Right renal pelvis (tissue), 4 donors: ENCODE measurements at regions not wholly inside any gene's neighbourhood (a gene's known extent, or its start where the extent isn't known, plus 50 kb on each side); places are given as distances from the start of the nearest gene placed in this dataset.
"Not testable (repeated sequence)": the region's sequence is repeated elsewhere in the genome, so short reads cannot be mapped to it uniquely, and the experiment has no call there.

Experiments
- DNase-seq, 4 donors: peaks; one replicate each; pipeline ENCODE4 v3.0.0-alpha.2; 2013; ENCODE audit warnings: low read depth in 4 of 4, low spot score in 3 of 4, missing footprints in 1 of 4

DNA sequence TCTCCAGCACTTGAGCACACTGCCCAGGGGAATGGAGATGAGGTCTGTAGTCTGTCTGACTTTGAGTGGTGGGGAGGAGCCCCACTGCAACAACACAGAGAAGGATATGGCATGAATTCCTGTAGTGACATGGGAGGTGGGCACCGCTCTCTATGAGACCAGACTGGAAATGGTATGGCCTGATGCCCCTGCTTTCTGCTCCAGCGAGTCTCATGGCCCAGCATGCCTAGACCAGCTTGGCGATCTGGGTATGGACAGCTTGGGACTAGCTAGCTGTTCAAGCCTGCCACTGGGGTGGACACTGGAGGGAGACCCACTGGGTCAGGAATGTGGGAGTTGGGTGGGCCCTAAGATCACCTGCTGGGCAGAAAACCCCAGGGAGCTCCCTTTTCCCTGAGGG lies 477.8 kb upstream of the SEL1L start:
- DNase-seq = no peak

DNA sequence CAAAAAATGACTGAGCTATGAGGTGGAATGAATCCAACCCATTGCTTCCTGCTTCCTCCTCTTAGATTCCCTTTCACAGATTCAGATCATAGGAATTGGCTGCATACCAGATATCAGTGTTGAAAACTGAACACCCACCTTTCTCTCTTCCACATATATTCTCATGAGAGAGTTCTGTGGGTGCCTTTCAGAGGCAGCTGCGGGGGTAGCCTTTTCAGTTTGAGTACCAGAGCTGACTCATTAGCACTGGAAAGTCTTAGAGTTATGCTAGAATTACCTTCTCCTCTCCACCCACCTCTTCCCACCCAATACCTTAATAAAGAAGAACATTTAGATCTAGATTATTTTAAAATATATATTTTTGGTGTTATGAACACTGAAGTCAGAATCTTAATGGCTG lies 495.4 kb upstream of the SEL1L start:
- no peak for DNase-seq

DNA sequence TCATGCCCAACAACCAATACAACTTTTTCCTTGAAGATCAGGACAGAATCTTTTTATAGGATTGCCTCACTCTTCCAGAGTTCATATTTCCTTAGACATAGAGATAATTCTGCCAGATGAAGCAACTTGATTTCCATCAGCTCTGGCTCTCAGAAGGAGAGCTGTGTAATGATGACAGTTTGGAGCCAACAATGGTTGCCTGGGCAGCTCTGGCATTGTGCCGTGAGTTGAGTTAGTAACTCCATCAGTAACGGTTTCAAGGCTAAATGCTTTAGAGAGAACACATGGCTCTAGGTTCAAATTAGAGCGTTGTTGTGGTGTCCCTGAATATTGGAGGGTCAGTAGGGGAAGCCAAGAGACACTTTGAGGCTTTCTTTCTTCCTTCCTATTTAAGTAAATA lies 501.7 kb upstream of the SEL1L start:
- DNase-seq = no peak

DNA sequence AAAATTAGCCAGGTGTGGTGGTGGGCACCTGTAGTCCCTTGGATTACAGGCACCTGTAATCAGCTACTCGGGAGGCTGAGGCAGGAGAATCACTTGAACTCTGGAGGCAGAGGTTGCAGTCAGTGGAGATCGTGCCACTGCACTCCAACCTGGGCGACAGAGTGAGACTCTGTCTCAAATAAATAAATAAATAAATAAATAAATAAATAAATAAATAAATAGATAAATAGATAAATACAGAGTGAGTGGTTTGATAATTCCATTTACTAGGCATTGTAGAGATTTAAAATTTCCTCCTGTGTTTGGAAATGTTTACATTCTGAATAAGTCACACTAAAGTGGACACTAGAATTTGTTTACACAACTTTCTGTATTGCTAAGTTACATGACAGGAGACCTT lies 504.4 kb upstream of the SEL1L start:
- DNase-seq = not testable (repeated sequence)

DNA sequence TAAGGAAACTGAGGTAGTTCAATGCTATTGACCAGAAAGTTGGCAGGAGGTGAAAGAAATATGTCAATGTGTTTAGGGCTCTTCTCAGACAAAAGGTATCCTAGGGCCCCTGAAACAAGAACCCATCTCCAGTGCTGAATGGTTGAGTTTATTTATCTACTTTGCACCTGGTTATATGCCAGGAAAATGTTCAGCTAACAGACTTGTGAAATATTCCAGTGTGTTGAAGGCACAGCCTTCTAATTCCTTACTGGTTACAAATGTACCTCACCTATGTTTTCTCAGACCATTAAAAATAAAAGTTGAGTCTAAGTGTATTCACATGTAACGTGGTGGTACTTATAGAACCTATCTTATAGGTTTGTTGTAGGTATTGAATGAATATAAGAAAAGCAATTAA lies 511.7 kb upstream of the SEL1L start:
- no peak for DNase-seq

DNA sequence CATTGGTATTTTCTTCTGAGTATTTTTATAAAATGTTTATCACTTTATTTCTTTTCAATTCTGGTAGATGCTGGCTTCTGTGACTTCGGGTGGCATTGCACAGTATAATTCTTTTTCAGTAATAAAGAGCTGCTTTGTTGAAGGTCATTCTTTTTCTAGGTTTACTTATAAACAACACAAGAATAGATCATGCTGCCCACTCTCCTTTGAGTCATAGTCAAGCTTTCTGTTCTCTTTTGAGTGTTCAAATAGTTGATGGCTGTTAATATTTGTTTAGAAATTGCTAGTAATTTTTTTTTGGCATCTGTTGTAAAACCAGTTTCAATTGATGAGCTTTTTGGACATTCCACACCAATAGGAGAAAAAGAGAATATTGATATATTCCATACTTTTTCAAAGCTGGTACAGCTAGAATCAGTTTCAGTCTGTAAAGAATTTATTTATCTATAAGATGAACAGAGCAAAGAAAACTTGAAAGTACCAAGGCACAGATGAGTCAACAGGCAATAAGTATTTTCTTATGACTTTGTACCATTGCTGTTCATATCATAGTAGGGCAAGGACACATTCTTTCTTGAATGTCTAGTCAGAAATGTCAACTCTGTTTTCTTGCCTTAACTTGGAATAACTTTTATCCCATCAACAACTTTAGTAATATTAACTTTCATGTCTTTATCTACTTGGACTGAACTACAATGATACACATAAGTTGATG lies 513.0 kb upstream of the SEL1L start:
- DNase-seq = no peak

DNA sequence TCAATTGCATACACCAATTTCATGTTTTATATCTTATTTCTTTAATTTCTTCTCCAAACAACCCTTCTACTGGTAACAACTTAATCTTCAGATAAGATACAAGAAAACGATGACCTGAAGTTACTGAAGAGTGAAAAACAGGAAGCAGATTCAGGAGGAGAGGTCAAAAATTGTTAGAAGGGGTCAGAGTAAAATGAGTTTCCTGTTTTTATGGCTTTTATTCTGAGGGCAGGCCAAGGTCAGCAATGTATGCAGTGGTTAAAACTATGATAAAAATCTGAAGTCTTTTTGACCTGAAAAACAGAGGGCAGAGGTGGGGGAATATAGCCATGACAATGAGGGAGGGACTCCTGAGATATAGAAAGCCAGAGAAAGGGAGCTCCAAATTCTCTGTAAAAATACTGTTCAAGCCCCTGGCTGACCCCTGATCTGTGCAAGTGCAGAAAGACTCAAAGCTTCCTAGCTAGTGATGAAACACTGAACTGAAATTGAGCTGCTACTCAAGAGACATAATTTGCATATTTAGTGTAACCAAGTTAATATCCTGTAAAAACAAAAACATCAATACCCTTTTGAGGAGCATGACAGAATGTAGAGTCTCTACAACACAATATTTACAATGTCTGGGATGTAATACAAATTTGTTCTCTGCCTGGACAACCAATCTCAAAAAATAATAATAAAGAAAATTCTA lies 514.3 kb upstream of the SEL1L start:
- no peak for DNase-seq

DNA sequence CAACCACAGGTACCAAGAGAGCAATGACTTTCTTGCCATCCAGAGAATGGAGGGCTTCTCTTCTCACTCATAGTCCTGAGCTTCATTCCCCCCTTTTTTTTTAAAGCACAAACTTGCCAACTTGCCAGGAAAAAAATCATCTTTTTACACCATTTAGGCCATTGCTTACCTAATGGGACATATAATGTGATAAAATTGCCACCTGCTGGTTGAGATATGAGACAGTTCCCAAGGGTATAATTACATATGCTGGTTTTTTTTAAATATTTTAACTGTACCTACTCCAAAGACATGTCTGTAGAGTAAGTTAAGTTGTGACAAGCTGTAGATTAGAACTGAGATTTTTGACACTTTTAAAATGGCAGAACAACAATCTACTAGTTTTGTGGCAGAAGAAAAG lies 519.1 kb upstream of the SEL1L start:
- no peak for DNase-seq

DNA sequence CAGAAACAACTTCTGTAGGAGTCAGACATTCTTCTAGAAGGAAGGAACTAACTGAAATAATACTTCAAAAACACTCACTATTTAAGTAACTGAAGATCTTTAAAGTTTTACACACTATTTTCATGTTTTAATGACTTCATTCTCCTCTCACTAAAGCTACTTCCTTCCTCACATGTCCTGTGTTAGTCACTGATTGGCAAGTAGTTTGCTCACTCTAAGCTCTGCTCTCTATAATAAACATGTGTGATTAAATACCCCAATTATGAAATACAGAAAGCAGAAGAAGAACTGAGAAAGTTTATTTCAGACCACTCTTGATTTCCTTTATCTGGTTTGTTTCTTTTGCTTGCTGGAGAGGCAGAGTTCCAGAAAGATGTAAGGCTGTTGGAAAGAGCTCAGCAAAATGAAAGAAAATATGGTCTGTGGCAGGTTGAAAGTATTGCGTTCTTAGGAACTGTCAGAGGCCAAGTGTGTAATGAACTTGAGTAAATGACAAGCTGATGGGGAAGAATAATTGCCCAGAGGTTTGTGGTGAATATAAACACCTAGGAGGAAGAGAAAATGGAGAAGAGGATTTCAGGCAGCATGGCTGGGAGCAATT lies 522.0 kb upstream of the SEL1L start:
- DNase-seq = no peak

DNA sequence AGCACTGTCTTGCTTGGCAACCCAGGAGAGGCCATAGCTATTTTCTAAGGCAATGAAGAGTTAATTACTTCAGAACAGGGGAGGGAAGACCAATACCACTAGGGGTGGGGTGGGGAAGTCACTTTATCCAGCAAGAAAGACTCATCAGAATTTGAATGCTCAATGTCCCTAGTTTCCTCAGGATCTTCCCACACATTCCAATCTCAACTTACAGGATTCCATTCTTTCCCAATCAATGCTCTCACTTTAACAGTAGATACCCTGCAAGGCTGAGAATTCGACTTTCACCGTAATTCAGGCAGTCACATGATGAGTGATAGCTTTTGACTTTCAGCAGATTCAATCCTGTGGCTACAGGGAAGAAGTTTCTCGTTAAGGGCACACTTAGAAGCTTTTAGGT lies 526.6 kb upstream of the SEL1L start:
- DNase-seq = no peak

DNA sequence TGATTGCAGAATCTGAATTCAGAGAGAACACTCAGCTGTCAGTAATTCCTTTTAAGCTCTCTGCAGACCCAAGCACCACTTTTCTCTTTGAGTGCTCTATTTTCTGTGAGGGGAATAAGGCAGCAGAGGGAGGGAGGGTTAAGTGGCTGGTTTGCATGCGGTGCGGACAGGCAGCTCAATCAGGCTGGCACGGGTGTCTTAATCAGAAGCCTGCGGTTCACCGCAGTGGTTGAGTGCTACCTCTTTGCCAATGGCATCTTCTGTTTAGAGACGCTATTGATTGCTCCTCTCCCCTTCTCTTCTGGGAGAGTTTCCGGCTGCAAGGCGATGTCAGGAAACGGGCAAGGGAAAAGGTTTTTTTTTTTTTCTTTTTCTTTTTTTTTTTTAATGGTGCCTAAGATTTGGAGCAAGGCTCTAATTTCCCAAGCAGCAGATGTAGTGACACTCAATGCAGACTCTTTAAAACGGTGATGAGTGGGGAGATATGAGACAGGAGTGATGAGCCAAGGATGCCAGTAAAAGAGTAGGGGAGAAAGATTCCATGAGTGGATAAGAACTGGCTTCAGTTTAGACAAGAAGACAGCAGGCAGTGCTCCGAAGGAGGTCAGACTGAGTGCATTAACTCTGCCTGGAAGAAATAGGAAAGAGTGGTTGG lies 533.7 kb upstream of the SEL1L start:
- no peak for DNase-seq

DNA sequence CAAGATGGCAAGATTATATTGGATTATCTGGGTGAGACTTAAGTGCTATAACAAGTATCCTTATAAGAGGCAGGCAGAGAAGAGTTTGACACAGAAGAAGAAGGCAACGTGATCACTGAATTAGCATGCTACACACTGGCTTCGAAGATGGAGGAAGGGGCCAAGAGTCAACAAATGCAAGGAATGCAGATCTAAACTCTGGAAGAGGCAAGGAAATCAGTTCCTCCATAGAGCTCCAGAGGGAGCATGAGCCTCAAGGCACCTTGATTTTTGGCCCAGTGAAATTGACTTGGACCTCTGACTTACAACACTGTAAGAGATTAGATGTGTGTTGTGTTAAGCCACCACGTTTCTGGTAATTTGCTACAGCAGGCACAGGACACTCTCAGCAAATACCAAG lies 536.4 kb upstream of the SEL1L start:
- DNase-seq = no peak

DNA sequence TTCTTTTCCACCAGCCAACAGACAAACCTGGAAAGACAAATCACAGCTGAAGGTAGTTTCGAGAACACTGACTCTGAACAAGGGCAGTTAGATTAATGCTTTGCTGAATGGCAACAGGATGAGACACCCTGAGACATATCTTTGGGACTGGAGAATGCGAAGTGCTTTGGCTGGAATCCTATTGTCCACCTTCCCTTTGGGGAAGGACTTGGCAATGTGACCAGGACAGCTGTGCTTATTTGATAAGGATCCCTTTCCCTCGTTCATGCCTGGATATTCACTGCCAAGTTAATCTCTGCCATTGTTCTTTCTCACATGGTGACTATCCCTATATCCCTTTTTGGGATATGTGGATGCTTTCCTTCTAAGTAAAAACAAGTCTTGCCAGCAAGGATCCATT lies 537.1 kb upstream of the SEL1L start:
- no peak for DNase-seq

DNA sequence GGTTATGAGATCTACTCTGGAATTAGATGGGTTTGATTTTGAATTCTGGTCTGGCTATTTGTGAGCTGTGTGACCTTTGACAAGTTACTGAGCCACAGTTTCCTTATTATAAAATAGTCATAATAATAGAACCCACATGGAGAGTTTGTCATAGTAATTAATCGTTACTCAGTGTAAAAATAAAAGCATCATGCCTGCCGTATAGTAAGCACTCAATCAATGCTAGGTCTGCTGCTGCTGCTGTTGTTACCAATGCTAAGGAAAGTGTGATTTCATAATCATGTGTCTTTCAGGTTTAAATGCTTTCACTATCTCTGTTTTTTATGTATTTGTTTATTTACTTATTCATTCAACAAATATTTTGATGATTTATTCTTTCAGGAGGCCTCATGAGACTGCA lies 539.9 kb upstream of the SEL1L start:
- no peak for DNase-seq

DNA sequence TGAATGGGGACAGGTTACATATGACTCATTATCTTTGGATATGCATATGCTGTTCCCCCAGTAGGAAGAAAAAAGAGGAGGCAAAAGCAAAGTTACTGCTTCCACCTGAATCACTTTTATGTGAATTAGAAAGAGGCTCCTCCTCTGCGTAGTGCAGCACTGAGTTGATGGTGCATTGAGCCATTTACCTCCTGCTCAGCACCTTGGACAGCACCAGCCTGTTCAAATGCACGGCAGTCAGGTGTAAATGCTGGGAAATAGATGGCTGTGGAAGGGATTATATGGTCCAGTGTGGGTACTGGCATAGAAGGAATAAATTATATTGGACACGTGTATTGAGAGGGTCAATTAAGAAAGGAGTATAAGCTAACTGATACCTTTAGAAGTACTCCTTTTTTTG lies 541.9 kb upstream of the SEL1L start:
- DNase-seq = peak; percentile 54 to 64 (median 60)

DNA sequence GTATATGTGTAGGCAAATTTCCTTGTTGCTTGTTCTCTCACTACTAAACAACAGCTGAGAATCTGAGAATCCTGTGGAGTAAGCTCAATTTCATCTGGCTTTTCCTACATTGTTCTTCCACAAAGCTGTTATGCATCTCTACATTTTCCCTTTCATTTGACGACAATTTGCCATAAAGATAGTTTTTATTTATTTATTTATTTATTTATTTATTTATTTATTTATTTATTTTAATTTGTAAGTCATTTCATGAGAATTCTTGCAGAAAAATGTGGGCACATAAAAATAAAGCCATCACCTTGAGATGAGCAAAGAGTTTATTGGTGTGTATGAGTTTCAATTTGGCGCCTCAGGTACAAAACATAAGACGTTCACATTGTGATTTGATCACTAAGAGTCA lies 545.9 kb upstream of the SEL1L start:
- no peak for DNase-seq

DNA sequence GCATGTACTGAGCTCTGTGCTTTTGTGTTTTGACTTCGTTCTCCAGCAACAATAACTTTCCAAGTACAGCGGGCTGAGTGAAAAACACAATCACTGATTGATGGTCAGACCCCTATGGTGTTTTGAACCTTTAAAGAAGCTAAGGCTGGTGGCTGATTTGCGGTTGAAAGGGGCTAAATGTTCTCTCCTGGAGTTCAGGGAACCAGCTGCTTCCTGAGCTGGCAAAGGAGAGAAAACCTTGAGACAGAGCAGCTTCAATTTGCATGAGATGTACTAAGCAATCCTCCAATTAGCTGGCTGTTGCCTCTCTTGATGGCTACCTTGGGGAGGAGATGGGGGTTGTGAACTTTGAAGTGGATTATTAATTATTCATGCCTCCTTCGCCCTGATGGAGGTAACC lies 546.7 kb upstream of the SEL1L start:
- no peak for DNase-seq

DNA sequence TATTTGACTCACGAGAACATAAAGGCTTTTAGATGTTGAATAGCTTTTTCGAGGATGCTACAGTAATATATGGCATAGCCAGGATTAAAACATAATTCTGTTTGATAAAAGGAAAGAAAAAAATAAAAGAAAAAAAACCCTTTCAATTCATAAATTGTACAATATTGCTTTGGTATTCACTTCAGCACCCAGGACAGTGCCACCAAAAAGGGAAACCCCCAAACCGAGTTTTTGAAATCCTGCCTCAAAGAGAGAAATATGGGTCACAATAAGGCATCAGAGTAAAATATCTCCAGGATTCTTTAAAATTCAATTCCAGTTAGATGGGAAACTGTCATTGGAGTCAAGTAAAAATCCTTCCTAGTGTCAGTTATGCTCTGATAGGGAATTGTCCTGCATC lies 551.2 kb upstream of the SEL1L start:
- DNase-seq = no peak

DNA sequence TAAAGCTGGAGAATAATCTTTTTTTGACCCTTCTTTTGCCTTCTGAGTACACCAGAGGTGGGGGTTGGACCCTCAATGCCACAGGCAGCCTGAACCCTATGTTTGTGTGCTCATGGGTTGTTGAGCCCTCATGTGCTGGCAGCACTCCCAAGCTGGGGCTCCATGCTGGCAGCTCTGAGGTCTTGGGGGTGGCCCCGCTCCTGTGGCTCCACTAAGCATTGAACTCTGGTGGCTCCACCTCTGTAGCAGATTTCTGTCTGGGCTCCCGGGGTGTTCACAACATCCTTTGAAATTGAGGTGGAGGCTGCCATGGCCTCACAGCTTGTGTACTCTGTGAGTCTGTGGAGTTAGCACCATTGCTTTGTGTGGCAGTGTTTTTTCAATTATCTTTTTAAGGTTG lies 557.4 kb upstream of the SEL1L start:
- DNase-seq = no peak

DNA sequence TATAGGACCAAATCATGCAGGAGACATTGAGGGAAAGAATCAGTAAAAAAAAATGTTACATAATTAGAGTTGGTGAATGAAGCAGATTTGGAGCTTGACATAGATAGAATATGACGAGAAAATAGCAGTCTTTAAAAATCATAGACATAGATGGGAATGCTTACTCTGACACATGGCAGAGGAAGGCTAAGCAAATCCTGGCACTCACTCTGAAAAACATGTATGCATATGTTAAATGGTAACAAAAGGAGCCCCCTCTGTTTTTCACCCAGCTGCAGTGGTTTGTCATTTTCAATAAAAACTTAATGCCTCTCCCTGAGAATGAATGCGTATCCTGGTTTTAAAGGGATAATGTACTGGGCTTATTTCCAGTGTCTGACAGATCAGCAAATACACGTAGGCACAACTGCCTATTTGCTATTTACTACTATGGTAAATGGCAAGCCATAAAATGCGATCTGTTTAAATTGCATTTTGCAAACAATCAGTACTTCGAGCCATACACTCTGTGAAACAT lies 561.2 kb upstream of the SEL1L start:
- DNase-seq = no peak

DNA sequence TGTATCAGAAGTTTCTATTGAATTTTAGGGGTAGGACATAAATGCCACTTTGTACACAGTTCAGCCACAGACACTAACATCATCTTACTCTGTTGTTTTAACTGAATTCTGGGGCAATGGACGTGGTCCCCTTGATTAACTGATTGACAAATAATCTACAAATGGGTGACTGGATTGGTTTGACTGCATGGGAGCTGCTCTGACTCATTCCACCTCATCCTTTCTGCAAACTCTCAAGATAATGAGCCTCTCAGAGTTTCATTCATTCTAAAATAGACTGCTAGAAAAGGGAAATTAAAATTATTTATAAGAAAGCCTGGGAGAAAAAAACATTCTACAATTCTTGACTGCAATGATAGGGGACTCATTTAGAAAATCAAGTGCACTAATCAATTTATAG lies 570.4 kb upstream of the SEL1L start:
- DNase-seq = no peak
